WI38 (cell line): ENCODE measurements at regions not wholly inside any gene's neighbourhood (a gene's known extent, or its start where the extent isn't known, plus 50 kb on each side); places are given as distances from the start of the nearest gene placed in this dataset.

Experiments
- H3K4me3 ChIP-seq: 2 replicates; pipeline ENCODE4 v1.5.1; 2011; ENCODE audit warnings: low read depth, mild to moderate bottlenecking, control low read depth, low read length
- TF ChIP-seq, protein P1 (sequence below): IDR thresholded peaks from 2 replicates; pipeline ENCODE4 v1.5.1; 2012; ENCODE audit warnings: low read depth, mild to moderate bottlenecking, control low read depth, low read length

DNA sequence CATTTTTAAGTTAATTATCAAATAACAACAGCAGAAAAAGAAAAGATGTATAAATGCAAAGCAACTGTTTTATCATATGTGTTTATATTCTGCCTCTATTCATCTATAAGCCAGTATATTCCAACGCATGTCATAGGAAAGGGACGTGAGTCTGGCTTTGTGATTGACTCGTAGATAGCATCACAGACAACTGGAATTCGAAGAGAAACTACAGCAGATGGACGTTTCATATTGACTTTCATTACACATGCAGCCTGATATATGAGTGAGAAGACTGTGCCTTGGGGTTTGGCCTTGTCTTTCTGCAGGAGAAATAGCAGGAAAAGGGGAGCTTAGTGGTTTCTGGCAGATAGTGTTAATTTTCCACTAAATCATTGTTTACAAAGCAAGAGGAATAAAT is 1111.9 kb downstream of the MAT2B start:
- no peak overlapping the region for H3K4me3 ChIP-seq
- TF ChIP-seq, protein P1, sequence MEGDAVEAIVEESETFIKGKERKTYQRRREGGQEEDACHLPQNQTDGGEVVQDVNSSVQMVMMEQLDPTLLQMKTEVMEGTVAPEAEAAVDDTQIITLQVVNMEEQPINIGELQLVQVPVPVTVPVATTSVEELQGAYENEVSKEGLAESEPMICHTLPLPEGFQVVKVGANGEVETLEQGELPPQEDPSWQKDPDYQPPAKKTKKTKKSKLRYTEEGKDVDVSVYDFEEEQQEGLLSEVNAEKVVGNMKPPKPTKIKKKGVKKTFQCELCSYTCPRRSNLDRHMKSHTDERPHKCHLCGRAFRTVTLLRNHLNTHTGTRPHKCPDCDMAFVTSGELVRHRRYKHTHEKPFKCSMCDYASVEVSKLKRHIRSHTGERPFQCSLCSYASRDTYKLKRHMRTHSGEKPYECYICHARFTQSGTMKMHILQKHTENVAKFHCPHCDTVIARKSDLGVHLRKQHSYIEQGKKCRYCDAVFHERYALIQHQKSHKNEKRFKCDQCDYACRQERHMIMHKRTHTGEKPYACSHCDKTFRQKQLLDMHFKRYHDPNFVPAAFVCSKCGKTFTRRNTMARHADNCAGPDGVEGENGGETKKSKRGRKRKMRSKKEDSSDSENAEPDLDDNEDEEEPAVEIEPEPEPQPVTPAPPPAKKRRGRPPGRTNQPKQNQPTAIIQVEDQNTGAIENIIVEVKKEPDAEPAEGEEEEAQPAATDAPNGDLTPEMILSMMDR, result no peak

DNA sequence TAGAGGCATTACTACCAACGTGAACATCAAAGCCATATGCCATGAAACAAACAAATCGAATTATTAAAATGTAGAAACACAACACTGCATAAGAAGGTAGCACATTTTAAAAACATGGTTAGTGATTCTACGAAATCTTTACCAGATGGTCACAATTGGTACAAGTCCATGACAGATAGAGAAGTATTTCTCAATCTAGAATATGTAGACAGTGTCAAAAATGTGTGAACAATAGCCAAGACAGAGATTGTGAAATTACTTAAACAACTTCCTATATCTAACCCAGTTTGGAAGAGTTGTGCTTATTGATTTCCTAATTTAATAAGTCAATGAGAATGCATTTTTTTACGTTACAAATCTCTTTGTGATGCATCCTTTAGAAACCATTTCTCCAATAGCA is 1121.6 kb downstream of the MAT2B start:
- no peak overlapping the region for H3K4me3 ChIP-seq
- TF ChIP-seq, protein P1, result no peak

DNA sequence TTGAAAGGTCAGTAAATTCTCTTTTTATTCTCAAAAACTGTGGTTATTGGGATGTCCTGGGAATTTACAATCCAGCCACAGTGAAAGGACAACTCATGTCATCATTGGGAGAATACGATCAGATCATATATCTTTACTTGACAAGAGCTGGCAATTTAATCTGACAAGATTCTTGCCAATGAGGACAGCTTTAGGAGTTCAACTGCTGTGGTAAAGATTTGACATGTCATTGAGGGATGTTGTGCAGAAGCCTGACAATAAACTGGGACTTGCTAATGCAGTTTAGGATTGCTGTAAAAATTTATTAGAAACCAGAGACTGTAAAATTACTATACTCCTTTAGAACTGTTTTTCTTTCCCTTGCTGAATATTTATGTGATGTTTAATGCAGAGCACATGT is 1131.0 kb downstream of the MAT2B start:
- TF ChIP-seq, protein P1, result no peak
- H3K4me3 ChIP-seq, result no peak overlapping the region

DNA sequence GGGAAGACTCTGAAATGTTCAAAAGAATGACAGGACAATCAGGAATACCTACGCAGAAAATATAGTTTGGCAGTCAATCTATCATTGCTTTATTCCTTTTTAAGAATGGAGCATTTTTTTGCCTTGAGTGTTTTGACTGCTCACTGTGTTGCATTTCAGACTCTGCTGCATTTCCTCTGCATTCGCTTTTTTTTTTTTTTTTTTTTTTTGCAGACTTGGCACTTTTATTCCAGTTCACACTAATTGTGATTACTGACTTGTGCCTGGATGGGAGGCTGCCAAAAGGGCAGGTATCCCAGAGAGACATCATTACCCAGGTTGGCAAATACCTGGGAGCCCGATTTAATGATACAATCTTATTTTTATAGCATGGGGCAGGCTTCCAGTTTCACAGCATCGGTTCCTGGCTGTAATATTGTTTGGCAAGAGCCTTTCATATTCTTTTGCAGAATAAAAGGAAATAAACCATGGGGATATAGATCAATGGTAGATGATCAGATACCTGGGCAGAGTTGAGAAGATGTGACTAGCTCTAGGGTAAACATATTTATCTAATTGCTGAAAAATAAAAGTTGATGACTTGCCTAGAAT is 1132.6 kb downstream of the MAT2B start:
- H3K4me3 ChIP-seq, result no peak overlapping the region
- TF ChIP-seq, protein P1, result no peak

DNA sequence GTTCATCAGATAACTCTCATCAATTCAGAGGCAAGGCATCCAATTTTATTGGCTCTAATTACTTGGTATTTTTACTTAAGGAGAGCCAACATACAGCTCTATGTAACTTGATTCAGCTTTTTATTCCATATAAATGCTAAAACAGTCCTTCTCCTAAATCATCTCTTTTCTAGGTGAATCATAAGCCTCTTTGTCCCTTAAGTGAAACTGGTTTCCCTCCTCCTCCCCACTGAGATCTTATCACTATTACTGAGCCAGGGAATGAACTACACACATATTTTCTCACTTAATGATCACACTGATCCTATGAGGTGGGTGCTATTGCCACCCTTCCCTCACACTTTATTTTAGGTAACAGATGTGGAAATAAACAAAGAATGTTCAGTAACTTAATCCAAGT is 1143.8 kb downstream of the MAT2B start:
- TF ChIP-seq, protein P1, result no peak
- no peak overlapping the region for H3K4me3 ChIP-seq

DNA sequence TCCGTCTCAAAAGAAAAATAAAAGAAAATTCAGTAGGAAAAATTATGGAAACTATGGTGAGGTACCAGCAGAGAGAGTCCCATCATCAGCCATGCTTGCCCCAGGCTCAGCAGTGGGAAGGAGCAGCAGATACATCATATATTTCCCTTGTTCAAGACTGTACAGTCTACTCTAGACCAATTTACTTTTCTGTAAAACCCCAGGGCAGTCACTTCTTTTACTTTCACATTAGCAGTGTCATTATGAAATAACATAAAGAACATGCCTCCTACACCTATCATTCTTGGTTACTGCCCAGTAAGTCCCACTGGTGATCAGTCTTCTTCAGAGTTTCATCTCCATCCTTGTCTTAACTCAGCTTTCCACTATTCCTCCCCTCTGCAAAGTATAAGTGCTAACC is 1145.0 kb downstream of the MAT2B start:
- TF ChIP-seq, protein P1, result no peak
- no peak overlapping the region for H3K4me3 ChIP-seq

DNA sequence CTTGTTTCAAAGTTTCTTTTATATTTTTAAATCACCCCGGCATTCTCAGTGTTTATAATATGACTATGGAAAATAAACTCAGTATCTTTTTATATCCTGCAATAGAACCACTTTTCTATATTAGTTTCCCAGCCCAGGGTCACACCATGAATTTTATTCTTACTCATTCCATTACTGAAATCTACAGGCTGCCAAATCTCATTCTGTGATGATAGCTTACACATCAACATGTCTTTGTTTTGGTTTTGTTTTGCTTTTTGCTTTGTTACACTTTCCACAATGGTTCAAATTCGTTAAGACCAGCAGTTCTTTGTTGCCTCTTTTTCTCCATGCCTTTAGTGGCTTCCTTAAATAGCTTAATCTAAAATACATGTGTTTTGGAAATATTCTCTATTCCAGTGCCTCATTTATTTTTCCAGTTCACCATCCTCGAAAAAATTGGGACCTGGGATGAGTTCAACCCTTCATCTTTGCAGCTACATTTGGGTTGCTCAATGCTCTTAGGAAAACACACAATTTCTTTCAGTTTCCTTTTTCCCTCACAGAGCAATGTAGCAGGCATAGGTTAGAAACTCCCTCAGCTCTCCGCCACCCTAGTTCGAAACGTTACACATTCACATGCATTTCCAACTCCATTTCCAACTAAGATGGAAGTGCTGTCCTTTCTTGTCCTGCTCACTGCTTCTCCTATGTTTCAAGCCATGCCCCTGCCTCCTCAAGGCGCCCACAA is 1146.3 kb downstream of the MAT2B start:
- H3K4me3 ChIP-seq, result no peak overlapping the region
- TF ChIP-seq, protein P1, result no peak
